Tibial nerve (tissue), 4 donors: ENCODE measurements at regions not wholly inside any gene's neighbourhood (a gene's known extent, or its start where the extent isn't known, plus 50 kb on each side); places are given as distances from the start of the nearest gene placed in this dataset.

Source experiments
- DNase-seq, 2 donors: peaks; one replicate each; pipeline ENCODE4 v3.0.0-alpha.2; 2019; ENCODE audit warnings: low spot score in 2 of 2
- H3K27ac ChIP-seq, 4 donors: fragments of 200-600 bp; sonication (generic) in 3 of 4; one replicate each; pipeline ENCODE4 v1.5.1; 2017 to 2019; ENCODE audit warnings: mild to moderate bottlenecking in 1 of 4
- H3K27me3 ChIP-seq, 2 donors: fragments of 200-600 bp; sonication (generic) in 1 of 2; one replicate each; pipeline versions ENCODE4 v1.5.1 to v1.6.0; 2017 to 2019
- H3K36me3 ChIP-seq, 3 donors: fragments of 200-600 bp; sonication (generic); one replicate each; pipeline ENCODE4 v1.5.1; 2018 to 2019
- H3K4me1 ChIP-seq, 4 donors: fragments of 200-600 bp; sonication (generic) in 3 of 4; one replicate each; pipeline ENCODE4 v1.5.1; 2017 to 2019
- H3K4me3 ChIP-seq, 4 donors: fragments of 200-600 bp; sonication (generic) in 3 of 4; one replicate each; pipeline ENCODE4 v1.5.1; 2017 to 2019; ENCODE audit warnings: mild to moderate bottlenecking in 1 of 4, moderate library complexity in 1 of 4
- H3K9me3 ChIP-seq, 4 donors: fragments of 200-600 bp; sonication (generic) in 3 of 4; one replicate each; pipeline ENCODE4 v1.5.1; 2017 to 2019
- EP300 ChIP-seq, 2 donors: sonication (generic); formaldehyde crosslinking; IDR thresholded peaks; one replicate each; pipeline ENCODE4 v1.6.1; 2017; ENCODE audit warnings: antibody characterized with exemption in 2 of 2, mild to moderate bottlenecking in 1 of 2
- POLR2A ChIP-seq, 2 donors: fragments of 450-650 bp; IDR thresholded peaks; one replicate each; pipeline ENCODE4 v1.6.1; 2017; ENCODE audit warnings: antibody characterized with exemption in 2 of 2, mild to moderate bottlenecking in 2 of 2, moderate library complexity in 2 of 2
- WGBS, 2 donors: methylation state at CpG; one replicate each; pipeline ENCODE4 v1.1.5; 2018; 5-methylcytosine and 5-hydroxymethylcytosine counted together
- TF ChIP-seq, protein P1 (sequence below), 5 experiments: fragments of 200-600 bp in 3 of 5; fragments of 450-650 bp in 2 of 5; sonication (generic) in 3 of 5; IDR thresholded peaks; one replicate each; pipeline ENCODE4 v1.5.1; 2016 to 2019; ENCODE audit warnings: antibody characterized with exemption in 5 of 5, mild to moderate bottlenecking in 3 of 5, moderate library complexity in 2 of 5

DNA sequence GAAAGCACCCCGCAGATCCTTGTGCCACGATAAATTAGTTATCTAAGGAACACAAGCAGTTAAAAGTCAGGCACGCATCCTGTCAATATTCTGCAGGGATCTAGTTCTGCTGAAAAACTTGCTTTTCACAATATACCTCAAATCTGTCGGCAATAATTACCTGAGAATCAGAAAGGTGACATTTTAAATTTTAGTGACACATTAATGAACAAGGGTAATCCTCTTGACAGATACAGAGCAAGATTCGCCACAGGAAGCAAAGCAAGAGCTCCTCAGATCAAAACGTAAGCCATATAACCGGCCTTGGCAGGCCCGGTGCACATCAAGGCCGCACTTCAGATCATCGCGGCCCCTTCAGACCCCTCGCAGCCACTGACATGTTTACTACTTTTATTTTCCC lies 185.7 kb downstream of the ATPSCKMT start:
- H3K36me3 ChIP-seq: no peaks in the 10 kb centered on the region
- 84% methylated on average over 12 of the region's 12 CpGs for WGBS, 2 donors
- H3K27ac ChIP-seq: no peak overlapping the region
- TF ChIP-seq, protein P1, sequence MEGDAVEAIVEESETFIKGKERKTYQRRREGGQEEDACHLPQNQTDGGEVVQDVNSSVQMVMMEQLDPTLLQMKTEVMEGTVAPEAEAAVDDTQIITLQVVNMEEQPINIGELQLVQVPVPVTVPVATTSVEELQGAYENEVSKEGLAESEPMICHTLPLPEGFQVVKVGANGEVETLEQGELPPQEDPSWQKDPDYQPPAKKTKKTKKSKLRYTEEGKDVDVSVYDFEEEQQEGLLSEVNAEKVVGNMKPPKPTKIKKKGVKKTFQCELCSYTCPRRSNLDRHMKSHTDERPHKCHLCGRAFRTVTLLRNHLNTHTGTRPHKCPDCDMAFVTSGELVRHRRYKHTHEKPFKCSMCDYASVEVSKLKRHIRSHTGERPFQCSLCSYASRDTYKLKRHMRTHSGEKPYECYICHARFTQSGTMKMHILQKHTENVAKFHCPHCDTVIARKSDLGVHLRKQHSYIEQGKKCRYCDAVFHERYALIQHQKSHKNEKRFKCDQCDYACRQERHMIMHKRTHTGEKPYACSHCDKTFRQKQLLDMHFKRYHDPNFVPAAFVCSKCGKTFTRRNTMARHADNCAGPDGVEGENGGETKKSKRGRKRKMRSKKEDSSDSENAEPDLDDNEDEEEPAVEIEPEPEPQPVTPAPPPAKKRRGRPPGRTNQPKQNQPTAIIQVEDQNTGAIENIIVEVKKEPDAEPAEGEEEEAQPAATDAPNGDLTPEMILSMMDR (IDR thresholded peaks at IDR 0.05): no peak
- no peak for TF ChIP-seq POLR2A (IDR thresholded peaks at IDR 0.05)
- no peak for TF ChIP-seq EP300 (IDR thresholded peaks at IDR 0.05)
- no peaks in the 10 kb centered on the region for H3K9me3 ChIP-seq
- no peak overlapping the region for H3K4me3 ChIP-seq
- no peak for DNase-seq
- H3K27me3 ChIP-seq: no peaks in the 10 kb centered on the region
- H3K4me1 ChIP-seq: no peaks in the 10 kb centered on the region

DNA sequence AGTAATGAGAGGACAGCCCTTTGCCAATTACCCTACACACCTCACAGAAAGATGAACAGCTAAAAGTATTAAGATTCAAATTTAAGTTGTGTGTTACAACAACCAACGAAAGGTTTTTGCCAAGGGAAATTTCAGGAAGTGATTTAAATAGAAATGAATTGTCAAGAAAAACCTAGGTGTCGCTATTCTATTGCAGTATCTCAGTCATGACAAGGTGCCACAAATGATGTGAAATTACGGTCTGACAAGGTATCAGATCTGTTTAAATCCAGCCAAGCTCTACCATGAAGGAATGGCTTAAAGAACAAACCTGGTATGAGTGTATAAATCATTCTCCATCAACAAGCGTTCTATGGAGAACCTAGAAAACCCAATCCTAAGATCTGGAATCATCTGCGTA lies 189.7 kb downstream of the ATPSCKMT start:
- Histone ChIP-seq H3K4me1 (no peaks in the 10 kb centered on the region), H3K4me3 (no peak overlapping the region), H3K36me3 (no peaks in the 10 kb centered on the region), H3K9me3 (no peaks in the 10 kb centered on the region), H3K27me3 (no peaks in the 10 kb centered on the region), H3K27ac (no peak overlapping the region)
- DNase-seq: no peak
- TF ChIP-seq, protein P1 (IDR thresholded peaks at IDR 0.05): no peak
- TF ChIP-seq POLR2A (IDR thresholded peaks at IDR 0.05) (no peak), EP300 (IDR thresholded peaks at IDR 0.05) (no peak)
- 81 to 93% methylated on average over 5 of the region's 5 CpGs for WGBS, 2 donors

DNA sequence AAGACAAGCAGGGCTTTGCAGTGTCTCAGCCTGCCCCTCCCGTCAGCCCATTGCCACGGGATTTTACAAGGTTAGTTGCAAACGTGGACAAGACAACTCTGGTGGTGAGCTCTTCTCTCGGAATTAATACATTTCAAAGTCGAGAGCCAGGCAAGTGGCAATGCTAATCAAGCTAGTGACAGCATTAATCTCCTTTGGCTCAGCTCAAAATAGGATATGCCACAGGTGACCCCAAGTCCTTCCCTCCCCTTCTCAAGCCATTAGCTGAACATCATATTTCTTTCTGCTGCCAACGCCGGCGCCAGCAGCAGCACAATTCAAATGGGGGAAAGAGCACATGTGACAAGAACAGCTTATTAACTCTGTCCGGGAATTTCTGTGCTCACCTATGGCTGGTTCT lies 190.1 kb downstream of the ATPSCKMT start:
- Histone ChIP-seq H3K36me3 (no peaks in the 10 kb centered on the region), H3K4me1 (no peaks in the 10 kb centered on the region), H3K27ac (no peak overlapping the region), H3K9me3 (no peaks in the 10 kb centered on the region), H3K27me3 (no peaks in the 10 kb centered on the region), H3K4me3 (no peak overlapping the region)
- TF ChIP-seq, protein P1 (IDR thresholded peaks at IDR 0.05): no peak
- no peak for TF ChIP-seq POLR2A (IDR thresholded peaks at IDR 0.05)
- no peak for TF ChIP-seq EP300 (IDR thresholded peaks at IDR 0.05)
- DNase-seq: no peak
- 74 to 83% methylated on average over 9 of the region's 9 CpGs for WGBS, 2 donors

DNA sequence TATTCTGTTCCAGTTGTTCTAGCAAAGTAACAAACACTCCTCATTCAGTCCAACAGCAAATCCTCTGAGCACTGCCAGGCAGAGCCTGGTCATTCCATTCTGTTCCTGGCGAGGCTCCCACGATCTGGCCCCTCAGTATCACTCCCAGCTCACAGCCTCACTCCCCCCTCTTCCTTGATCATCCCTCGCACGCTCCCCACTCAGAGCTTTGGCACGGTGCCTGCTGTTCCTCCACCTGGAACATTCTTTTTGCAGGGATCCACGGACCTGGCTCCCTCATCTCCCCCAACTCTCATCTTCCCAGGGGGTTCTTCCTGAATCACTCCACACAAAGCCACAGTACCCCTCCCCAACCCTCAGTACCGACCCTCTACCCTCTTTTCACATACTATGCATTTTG lies 192.3 kb downstream of the ATPSCKMT start:
- 61 to 68% methylated on average over 7 of the region's 7 CpGs for WGBS, 2 donors
- H3K27me3 ChIP-seq: no peaks in the 10 kb centered on the region

DNA sequence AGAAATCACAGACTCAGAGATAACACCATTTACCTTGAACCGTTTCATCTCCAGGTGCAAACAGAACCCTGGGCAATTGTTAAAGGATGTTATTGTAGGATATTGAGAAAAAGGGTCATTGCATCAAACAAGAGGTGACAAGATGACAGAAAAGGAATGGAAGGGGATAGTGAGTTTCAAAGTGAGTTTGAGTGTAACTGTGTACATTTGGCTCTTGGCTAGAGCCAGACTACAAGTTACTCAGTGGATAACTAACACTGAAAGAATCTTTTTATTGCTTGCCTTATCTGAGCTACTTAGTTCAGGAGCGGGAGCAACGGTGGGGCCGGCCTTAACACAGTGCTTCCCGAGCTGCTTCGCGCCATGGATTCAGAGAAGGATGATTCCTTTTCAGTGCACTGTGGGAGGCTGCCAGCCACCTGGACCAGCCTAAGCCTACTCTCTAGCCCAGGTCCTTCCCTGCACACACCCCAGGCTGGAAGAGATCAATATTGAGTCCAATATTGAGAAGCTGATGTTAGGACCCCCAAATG lies 193.4 kb downstream of the ATPSCKMT start:
- Histone ChIP-seq H3K4me1 (no peaks in the 10 kb centered on the region), H3K9me3 (peaks cover 0 to 19% (median 0%) of the 10 kb centered on the region in 4 donors)

More for the DNA sequence above, 192.3 kb downstream of the ATPSCKMT start:
- peaks cover 0 to 9% (median 0%) of the 10 kb centered on the region in 4 donors for H3K9me3 ChIP-seq
- TF ChIP-seq, protein P1 (IDR thresholded peaks at IDR 0.05): no peak
- TF ChIP-seq POLR2A (IDR thresholded peaks at IDR 0.05): no peak
- TF ChIP-seq EP300 (IDR thresholded peaks at IDR 0.05): no peak
- no peaks in the 10 kb centered on the region for H3K36me3 ChIP-seq
- H3K4me3 ChIP-seq: no peak overlapping the region
- no peak overlapping the region for H3K27ac ChIP-seq
- H3K4me1 ChIP-seq: no peaks in the 10 kb centered on the region
- no peak for DNase-seq

More for the DNA sequence above, 193.4 kb downstream of the ATPSCKMT start:
- DNase-seq: no peak
- TF ChIP-seq POLR2A (IDR thresholded peaks at IDR 0.05): no peak
- TF ChIP-seq EP300 (IDR thresholded peaks at IDR 0.05): no peak
- TF ChIP-seq, protein P1 (IDR thresholded peaks at IDR 0.05): no peak
- no peak overlapping the region for H3K4me3 ChIP-seq
- H3K27ac ChIP-seq: no peak overlapping the region
- H3K27me3 ChIP-seq: no peaks in the 10 kb centered on the region
- no peaks in the 10 kb centered on the region for H3K36me3 ChIP-seq
- WGBS, 2 donors: 75 to 81% methylated on average over 7 of the region's 7 CpGs
